GM12878 (cell line): ENCODE measurements at regions not wholly inside any gene's neighbourhood (a gene's known extent, or its start where the extent isn't known, plus 50 kb on each side); places are given as distances from the start of the nearest gene placed in this dataset.

Experiments used
- ATAC-seq: fragments of 200-7000 bp; cut with Tn5 transposase; 3 replicates; pipeline ENCODE4 v1.9.1; 2020; ENCODE audit warnings: mild to moderate bottlenecking, moderate library complexity
- BruUV-seq: library from RNA; stranded (reverse); fragments of 400-500 nt; replicated peaks from 2 replicates; lab custom pipeline; 2021; lab: Mats Ljungman, UMichigan
- CTCF ChIA-PET: fragments of 300-600 bp; sonication (Branson Sonifier 250); formaldehyde crosslinking; extraction: SDS; loops from one replicate; lab custom pipeline; 2021; ENCODE audit warnings: inconsistent platforms; lab: Yijun Ruan, JAX
- POLR2A ChIA-PET: fragments of 350-600 bp; formaldehyde crosslinking; extraction: SDS; loops from one replicate; lab custom pipeline; 2021; ENCODE audit warnings: inconsistent platforms; lab: Charles Lee
- RAD21 ChIA-PET: fragments of 300-600 bp; sonication (Branson Sonifier 250); formaldehyde crosslinking; loops from one replicate; lab custom pipeline; 2023; ENCODE audit warnings: antibody characterized with exemption; ENCODE audit not compliant: unreplicated experiment; lab: Charles Lee
- SMC1A ChIA-PET: fragments of 300-600 bp; sonication (Branson Sonifier 250); formaldehyde crosslinking; loops from one replicate; lab custom pipeline; 2023; ENCODE audit not compliant: unreplicated experiment, uncharacterized antibody; lab: Charles Lee
- DNase-seq: peaks from one replicate; pipeline ENCODE4 v3.0.0-alpha.2; 2011; ENCODE audit warnings: low read depth, low spot score
- FAIRE-seq: peaks from 3 replicates; lab custom pipeline; 2011; peaks lifted over from hg19 to GRCh38; lab: Jason Lieb, UNC
- H2AFZ ChIP-seq: 2 replicates; pipeline ENCODE4 v1.6.0; 2011; ENCODE audit warnings: low read depth, low read length, control low read depth; ENCODE audit not compliant: control insufficient read depth
- H3K27ac ChIP-seq: 2 replicates; pipeline ENCODE4 v1.5.1; 2011; ENCODE audit warnings: control low read depth; ENCODE audit not compliant: control insufficient read depth, insufficient read depth
- H3K27me3 ChIP-seq, 2 experiments: replicated peaks in 1 of 2; 2 replicates each; pipeline versions ENCODE4 v1.6.0 to v1.6.1; 2011; ENCODE audit warnings: low read length in 1 of 2; ENCODE audit not compliant: control insufficient read depth in 2 of 2, insufficient read depth in 2 of 2
- H3K36me3 ChIP-seq, 2 experiments: 2 replicates each; pipeline ENCODE4 v1.5.1; 2011; ENCODE audit warnings: low read length in 1 of 2; ENCODE audit not compliant: control insufficient read depth in 2 of 2, insufficient read depth in 2 of 2
- H3K4me1 ChIP-seq: 2 replicates; pipeline ENCODE4 v1.6.1; 2011; ENCODE audit warnings: mild to moderate bottlenecking, low read length, moderate library complexity, mixed read lengths; ENCODE audit not compliant: control insufficient read depth, insufficient read depth
- H3K4me2 ChIP-seq: 2 replicates; pipeline ENCODE4 v1.6.0; 2011; ENCODE audit warnings: control low read depth; ENCODE audit not compliant: control insufficient read depth, insufficient read depth
- H3K4me3 ChIP-seq: fragments of 200-600 bp; sonication (generic); 2 replicates; pipeline ENCODE4 v1.5.1; 2016
- H3K79me2 ChIP-seq: 2 replicates; pipeline ENCODE4 v1.6.0; 2011; ENCODE audit warnings: low read length; ENCODE audit not compliant: control insufficient read depth, insufficient read depth
- H3K9ac ChIP-seq: 2 replicates; pipeline ENCODE4 v1.8.0; 2011; ENCODE audit warnings: low read length, control low read depth, mixed read lengths; ENCODE audit not compliant: control insufficient read depth, insufficient read depth
- H3K9me3 ChIP-seq: replicated peaks from 3 replicates; pipeline ENCODE4 v1.5.1; 2011; ENCODE audit warnings: mild to moderate bottlenecking, low read length; ENCODE audit not compliant: control insufficient read depth, insufficient read depth
- H4K20me1 ChIP-seq: 2 replicates; pipeline ENCODE4 v1.6.0; 2011; ENCODE audit not compliant: control insufficient read depth, insufficient read depth
- ASH2L ChIP-seq: fragments of 300-600, 200-600 bp; sonication (generic); IDR thresholded peaks from 2 replicates; pipeline ENCODE4 v1.6.1; 2017; ENCODE audit warnings: low read depth, mild to moderate bottlenecking, borderline replicate concordance
- EGR1 ChIP-seq, 2 experiments: IDR thresholded peaks; 1 replicate in 1 of 2; 2 replicates in 1 of 2; pipeline ENCODE4 v1.6.1; 2011 to 2012; ENCODE audit warnings: low read depth in 2 of 2, low read length in 2 of 2, borderline replicate concordance in 1 of 2, mild to moderate bottlenecking in 1 of 2, moderate library complexity in 1 of 2
- HCFC1 ChIP-seq: fragments of 150-350 bp; IDR thresholded peaks from 2 replicates; pipeline ENCODE4 v1.6.1; 2014; ENCODE audit warnings: low read length
- HDAC6 ChIP-seq: fragments of 200-600 bp; sonication (generic); IDR thresholded peaks from one replicate; pipeline ENCODE4 v1.8.0; 2017; ENCODE audit warnings: antibody characterized with exemption; ENCODE audit not compliant: unreplicated experiment
- KAT2A ChIP-seq: conservative IDR thresholded peaks from 2 replicates; pipeline ENCODE4 v1.6.1; 2011; ENCODE audit warnings: low read depth, low read length; ENCODE audit not compliant: control insufficient read depth
- MEF2B ChIP-seq: fragments of 450-650 bp; IDR thresholded peaks from 2 replicates; pipeline ENCODE4 v1.6.1; 2018; ENCODE audit warnings: mild to moderate bottlenecking, moderate library complexity; ENCODE audit not compliant: partially characterized antibody, poor library complexity, severe bottlenecking
- MYC ChIP-seq: IDR thresholded peaks from 2 replicates; pipeline ENCODE4 v1.6.1; 2011; ENCODE audit warnings: mild to moderate bottlenecking, low read length, moderate library complexity, inconsistent platforms; ENCODE audit not compliant: insufficient read depth, insufficient replicate concordance, insufficient read length, severe bottlenecking
- NFXL1 ChIP-seq: fragments of 450-650 bp; IDR thresholded peaks from 2 replicates; pipeline ENCODE4 v1.6.1; 2017; ENCODE audit warnings: antibody characterized with exemption, mild to moderate bottlenecking, borderline replicate concordance
- NR2C1 ChIP-seq: fragments of 450-650 bp; IDR thresholded peaks from 2 replicates; pipeline ENCODE4 v1.6.1; 2017; ENCODE audit warnings: antibody characterized with exemption, mild to moderate bottlenecking, moderate library complexity
- NR2F1 ChIP-seq: fragments of 450-650 bp; conservative IDR thresholded peaks from 2 replicates; pipeline ENCODE4 v1.6.1; 2017; ENCODE audit warnings: mild to moderate bottlenecking
- RELA ChIP-seq: fragments of 450-650 bp; IDR thresholded peaks from 2 replicates; pipeline ENCODE4 v1.8.0; 2014; ENCODE audit warnings: borderline replicate concordance; ENCODE audit not compliant: partially characterized antibody
- RFX5 ChIP-seq: IDR thresholded peaks from 2 replicates; pipeline ENCODE4 v1.6.1; 2011; ENCODE audit warnings: low read depth, low read length, improper control_type of control experiment
- TCF7 ChIP-seq: IDR thresholded peaks from 2 replicates; pipeline ENCODE4 v1.6.1; 2014; ENCODE audit warnings: antibody characterized with exemption, borderline replicate concordance
- ZNF384 ChIP-seq: IDR thresholded peaks from 2 replicates; pipeline ENCODE4 v1.6.1; 2012; ENCODE audit warnings: low read depth, mild to moderate bottlenecking, low read length, improper control_type of control experiment, borderline replicate concordance
- WGBS: methylation state at CpG from one replicate; pipeline ENCODE4 v1.1.6; 2016; ENCODE audit warnings: low lambda C conversion rate; ENCODE audit not compliant: insufficient replicate concordance, insufficient coverage; ENCODE audit errors: missing lambda C conversion rate; 5-methylcytosine and 5-hydroxymethylcytosine counted together
- in situ Hi-C: fragments of 300-500 bp; cut with MboI; formaldehyde crosslinking; loops from 9 replicates; pipeline ENCODE4 v1.14.3; 2018; ENCODE audit warnings: mixed read lengths
- intact Hi-C: fragments of 100-400 bp; cut with micrococcal nuclease; formaldehyde crosslinking; loops from one replicate; pipeline ENCODE4 v1.14.2; 2022; ENCODE audit not compliant: unreplicated experiment
- TF ChIP-seq, protein P1 (sequence below): IDR thresholded peaks from 2 replicates; pipeline ENCODE4 v1.6.1; 2012; ENCODE audit warnings: mild to moderate bottlenecking, low read depth, low read length
- TF ChIP-seq, protein P2 (sequence below): fragments of 150-350 bp; IDR thresholded peaks from 2 replicates; pipeline ENCODE4 v1.6.1; 2014; ENCODE audit warnings: mild to moderate bottlenecking, low read depth, low read length

DNA sequence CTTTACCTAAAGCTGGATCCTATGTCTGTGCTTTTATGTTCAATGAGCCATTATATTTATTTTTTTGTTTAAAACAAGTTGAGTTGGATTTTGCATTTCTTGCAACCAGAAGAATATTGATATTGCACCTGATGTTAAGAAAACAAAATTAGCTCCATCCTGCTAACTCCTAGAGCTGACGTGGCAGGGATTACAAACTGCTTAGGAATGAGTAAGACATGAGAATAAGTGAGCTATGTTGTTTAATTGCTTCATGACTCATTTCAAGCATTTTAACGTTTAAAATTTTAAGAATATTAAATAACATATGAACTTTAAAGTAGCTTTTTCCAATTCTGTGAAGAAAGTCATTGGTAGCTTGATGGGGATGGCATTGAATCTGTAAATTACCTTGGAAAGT, 663.5 kb downstream of the EPM2A start:
- ChIA-PET RAD21 (no interaction called here), CTCF (no interaction called here), POLR2A (no interaction called here), SMC1A (interaction anchor here (1.4 kb wide), 1 partner anchor 25 kb away, joined by 5 read pairs; no protein-coding TSS in a partner anchor)
- H4K20me1 ChIP-seq: no peaks in the 10 kb centered on the region
- 40% methylated on average over 2 of the region's 2 CpGs for WGBS
- TF ChIP-seq MYC (no peak), ASH2L (no peak), NR2C1 (no peak), ZNF384 (no peak), HCFC1 (no peak), RFX5 (no peak), TCF7 (no peak), RELA (no peak), HDAC6 (no peak), KAT2A (no peak), MEF2B (no peak), EGR1 (IDR thresholded peaks at IDR 0.05; ENCODE audit: borderline replicate concordance in 1 of 2, low read depth in 2 of 2, low read length in 2 of 2) (no peak), NR2F1 (no peak), NFXL1 (no peak)
- TF ChIP-seq, protein P1, sequence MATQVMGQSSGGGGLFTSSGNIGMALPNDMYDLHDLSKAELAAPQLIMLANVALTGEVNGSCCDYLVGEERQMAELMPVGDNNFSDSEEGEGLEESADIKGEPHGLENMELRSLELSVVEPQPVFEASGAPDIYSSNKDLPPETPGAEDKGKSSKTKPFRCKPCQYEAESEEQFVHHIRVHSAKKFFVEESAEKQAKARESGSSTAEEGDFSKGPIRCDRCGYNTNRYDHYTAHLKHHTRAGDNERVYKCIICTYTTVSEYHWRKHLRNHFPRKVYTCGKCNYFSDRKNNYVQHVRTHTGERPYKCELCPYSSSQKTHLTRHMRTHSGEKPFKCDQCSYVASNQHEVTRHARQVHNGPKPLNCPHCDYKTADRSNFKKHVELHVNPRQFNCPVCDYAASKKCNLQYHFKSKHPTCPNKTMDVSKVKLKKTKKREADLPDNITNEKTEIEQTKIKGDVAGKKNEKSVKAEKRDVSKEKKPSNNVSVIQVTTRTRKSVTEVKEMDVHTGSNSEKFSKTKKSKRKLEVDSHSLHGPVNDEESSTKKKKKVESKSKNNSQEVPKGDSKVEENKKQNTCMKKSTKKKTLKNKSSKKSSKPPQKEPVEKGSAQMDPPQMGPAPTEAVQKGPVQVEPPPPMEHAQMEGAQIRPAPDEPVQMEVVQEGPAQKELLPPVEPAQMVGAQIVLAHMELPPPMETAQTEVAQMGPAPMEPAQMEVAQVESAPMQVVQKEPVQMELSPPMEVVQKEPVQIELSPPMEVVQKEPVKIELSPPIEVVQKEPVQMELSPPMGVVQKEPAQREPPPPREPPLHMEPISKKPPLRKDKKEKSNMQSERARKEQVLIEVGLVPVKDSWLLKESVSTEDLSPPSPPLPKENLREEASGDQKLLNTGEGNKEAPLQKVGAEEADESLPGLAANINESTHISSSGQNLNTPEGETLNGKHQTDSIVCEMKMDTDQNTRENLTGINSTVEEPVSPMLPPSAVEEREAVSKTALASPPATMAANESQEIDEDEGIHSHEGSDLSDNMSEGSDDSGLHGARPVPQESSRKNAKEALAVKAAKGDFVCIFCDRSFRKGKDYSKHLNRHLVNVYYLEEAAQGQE: no peak
- TF ChIP-seq, protein P2, sequence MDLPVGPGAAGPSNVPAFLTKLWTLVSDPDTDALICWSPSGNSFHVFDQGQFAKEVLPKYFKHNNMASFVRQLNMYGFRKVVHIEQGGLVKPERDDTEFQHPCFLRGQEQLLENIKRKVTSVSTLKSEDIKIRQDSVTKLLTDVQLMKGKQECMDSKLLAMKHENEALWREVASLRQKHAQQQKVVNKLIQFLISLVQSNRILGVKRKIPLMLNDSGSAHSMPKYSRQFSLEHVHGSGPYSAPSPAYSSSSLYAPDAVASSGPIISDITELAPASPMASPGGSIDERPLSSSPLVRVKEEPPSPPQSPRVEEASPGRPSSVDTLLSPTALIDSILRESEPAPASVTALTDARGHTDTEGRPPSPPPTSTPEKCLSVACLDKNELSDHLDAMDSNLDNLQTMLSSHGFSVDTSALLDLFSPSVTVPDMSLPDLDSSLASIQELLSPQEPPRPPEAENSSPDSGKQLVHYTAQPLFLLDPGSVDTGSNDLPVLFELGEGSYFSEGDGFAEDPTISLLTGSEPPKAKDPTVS: no peak
- H3K27ac ChIP-seq: no peak overlapping the region
- H3K9ac ChIP-seq: no peak overlapping the region
- no peak overlapping the region for H3K4me3 ChIP-seq
- H3K36me3 ChIP-seq: no peaks in the 10 kb centered on the region
- in situ Hi-C loops (no loop called here), intact Hi-C loops (no loop called here)
- DNase-seq: no peak
- no peak overlapping the region for H3K4me2 ChIP-seq
- ATAC-seq: no peak
- H2AFZ ChIP-seq: no peak overlapping the region
- no peaks in the 10 kb centered on the region for H3K9me3 ChIP-seq
- no peaks in the 10 kb centered on the region for H3K79me2 ChIP-seq
- no peak for FAIRE-seq
- no TSS peak for BruUV-seq
- H3K27me3 ChIP-seq: no peaks in the 10 kb centered on the region
- H3K4me1 ChIP-seq: no peaks in the 10 kb centered on the region
